GM12873 (cell line): ENCODE measurements at regions not wholly inside any gene's neighbourhood (a gene's known extent, or its start where the extent isn't known, plus 50 kb on each side); places are given as distances from the start of the nearest gene placed in this dataset.

Experiments
- TF ChIP-seq, protein P1 (sequence below): IDR thresholded peaks from 2 replicates; pipeline ENCODE4 v1.5.1; 2012; ENCODE audit warnings: low read depth, mild to moderate bottlenecking, moderate library complexity, low read length, control low read depth; ENCODE audit not compliant: insufficient read depth; ENCODE audit errors: missing control alignments

DNA sequence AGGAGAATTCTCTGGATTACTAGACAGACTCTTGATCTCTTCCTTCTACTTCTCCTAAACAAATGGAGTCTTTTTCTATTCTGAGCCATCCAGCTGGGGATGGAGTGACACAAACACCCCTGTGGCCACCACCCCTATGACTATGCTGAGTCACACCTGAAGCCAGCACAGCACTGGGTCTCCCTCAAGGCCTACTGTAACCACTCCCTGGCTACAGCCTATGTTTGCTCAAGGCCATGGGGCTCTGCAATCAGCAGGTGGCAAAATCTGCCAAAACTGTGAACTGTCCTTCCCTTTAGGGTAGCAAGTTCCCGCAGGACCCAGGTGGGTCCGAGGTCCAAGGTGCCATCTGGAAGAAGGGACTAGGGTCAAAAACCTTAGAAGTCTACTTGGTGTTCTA, 132.3 kb downstream of the TINAG start:
- TF ChIP-seq, protein P1, sequence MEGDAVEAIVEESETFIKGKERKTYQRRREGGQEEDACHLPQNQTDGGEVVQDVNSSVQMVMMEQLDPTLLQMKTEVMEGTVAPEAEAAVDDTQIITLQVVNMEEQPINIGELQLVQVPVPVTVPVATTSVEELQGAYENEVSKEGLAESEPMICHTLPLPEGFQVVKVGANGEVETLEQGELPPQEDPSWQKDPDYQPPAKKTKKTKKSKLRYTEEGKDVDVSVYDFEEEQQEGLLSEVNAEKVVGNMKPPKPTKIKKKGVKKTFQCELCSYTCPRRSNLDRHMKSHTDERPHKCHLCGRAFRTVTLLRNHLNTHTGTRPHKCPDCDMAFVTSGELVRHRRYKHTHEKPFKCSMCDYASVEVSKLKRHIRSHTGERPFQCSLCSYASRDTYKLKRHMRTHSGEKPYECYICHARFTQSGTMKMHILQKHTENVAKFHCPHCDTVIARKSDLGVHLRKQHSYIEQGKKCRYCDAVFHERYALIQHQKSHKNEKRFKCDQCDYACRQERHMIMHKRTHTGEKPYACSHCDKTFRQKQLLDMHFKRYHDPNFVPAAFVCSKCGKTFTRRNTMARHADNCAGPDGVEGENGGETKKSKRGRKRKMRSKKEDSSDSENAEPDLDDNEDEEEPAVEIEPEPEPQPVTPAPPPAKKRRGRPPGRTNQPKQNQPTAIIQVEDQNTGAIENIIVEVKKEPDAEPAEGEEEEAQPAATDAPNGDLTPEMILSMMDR, result no peak

DNA sequence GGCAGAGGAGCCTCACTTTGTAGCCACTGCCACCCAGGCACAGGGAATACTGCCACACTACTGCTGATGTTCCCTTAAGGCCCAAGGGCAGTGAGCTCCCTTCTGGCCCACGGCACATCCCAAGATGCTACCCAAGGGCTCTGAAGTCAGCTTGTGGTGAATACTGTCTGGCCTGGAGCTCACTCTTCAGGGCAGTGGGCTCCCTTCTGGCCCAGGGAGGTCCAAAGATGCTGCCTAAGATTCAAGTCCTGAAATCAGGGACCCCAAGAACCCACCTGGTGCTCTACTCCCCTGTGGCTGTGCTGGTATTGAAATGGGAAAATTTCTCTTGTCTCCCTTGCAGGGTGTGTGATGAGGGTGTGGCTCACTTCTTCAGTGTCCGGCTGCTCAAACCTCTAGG, 132.8 kb downstream of the TINAG start:
- TF ChIP-seq, protein P1, result no peak

DNA sequence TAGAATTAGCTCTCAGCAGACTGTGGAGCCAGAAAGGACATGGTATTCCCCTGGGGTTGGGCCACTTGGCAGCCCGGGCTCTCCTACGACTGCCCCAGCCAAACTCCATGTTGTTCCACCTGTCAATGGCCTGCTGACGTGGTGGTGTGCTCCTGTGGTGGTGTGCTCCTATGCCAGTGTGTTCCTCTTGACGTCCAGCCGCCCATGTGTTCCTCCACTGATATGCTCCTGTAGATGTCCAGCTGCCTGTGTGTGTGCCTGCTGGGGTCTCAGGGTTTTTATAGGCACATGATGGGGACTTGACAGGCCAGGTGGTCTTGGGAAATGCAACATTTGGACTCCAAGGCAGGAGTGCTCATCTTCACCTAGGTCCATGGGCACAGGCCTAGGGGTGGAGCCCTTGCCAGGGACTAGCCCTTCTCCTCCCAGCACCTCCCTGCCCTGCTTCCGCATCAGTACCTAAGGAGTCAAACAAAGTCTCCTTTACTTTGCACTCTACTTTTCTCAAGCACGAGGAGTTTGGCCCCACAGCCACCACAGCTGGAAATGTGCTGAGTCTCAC, 133.5 kb downstream of the TINAG start:
- TF ChIP-seq, protein P1, result no peak

DNA sequence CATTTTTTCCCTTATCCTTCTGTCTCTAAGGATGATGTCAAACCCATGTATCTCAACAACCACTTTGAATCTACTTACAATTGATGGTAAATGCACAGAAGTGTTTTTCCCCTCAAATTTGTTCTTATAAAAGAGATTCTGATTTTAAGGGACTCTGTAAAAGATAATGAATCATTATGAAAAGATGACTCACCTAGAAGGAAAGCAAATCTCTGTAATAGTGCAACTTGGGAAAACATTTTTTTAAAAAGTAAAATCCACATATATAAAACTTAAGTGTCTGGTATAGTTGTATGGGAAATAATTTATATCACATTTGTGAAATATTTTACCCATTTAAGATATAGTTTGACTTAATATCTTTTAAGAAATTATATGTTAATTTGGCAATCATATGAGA, 137.0 kb downstream of the TINAG start:
- TF ChIP-seq, protein P1, result no peak

DNA sequence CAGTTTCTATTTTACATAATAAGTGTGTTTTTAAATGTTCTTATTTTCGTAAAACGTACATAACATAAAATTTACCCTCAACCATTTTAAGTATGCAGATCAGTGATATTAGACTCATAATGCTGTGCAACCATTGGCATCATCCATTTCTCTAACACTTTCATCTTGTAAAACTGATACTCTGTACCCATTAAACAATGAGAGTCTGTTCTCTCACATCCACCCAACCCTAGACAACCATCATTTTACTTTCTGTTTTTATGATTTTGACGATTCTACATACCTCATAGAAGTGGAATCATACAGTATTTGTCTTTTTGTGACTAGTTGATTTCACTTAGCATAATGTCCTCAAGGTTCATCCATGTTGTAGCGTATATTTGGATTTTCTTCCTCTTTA, 140.4 kb downstream of the TINAG start:
- TF ChIP-seq, protein P1, result no peak

DNA sequence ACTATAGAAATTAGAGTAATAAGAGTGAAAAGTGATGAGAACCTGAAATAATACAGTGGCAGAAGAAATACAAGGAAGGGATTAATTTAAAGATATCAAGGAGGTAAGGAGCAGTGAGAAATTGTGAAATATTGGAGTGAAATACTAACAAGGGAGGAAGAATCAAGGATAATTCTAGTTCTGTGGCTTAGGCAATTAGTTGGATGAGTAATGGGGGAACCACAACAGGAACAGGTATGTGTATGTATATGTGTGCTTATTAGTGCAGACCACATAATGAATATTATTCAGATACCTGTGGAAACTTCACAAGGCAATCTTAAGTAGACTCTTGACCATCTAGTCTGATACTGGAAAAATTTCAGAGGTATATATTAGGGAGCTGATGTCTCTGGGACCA, 143.3 kb downstream of the TINAG start:
- TF ChIP-seq, protein P1, result no peak

DNA sequence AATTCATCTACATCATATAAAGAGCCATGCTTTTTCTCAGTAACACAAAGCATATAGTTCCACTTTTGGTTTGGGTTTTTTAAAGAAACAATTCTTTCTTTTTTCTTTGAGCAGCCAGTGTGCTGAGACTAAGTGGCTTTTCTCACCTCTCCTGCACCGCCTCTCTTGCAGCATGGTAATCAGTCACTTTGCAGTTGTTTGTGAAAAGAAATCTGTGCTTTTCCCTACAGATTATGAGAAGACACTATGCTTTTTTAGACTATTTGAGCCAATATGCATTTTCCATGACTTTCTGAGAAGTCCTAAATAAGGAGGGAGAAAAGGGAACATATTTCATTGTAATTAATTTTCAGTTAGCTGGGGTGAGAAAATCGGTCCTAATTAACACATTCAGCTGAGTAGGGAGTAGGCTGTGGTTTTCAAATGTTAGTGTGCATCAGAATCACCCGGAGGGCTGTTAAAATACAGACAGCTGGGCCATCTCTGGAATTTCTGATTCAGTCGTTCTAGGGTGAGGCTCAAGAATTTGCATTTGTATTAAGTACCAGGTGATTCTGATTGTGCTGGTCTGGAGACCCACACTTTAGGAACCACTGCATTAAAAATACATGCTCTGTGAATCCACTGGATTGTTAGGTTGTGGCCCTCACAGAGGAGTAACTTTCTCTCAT, 155.2 kb downstream of the TINAG start:
- TF ChIP-seq, protein P1, result no peak
